ENCODE measurements at regions not wholly inside any gene's neighbourhood (a gene's known extent, or its start where the extent isn't known, plus 50 kb on each side); places are given as distances from the start of the nearest gene placed in this dataset.
A peak's percentile ranks its signal among the peaks of the same experiment; 100 is the strongest.

DNA sequence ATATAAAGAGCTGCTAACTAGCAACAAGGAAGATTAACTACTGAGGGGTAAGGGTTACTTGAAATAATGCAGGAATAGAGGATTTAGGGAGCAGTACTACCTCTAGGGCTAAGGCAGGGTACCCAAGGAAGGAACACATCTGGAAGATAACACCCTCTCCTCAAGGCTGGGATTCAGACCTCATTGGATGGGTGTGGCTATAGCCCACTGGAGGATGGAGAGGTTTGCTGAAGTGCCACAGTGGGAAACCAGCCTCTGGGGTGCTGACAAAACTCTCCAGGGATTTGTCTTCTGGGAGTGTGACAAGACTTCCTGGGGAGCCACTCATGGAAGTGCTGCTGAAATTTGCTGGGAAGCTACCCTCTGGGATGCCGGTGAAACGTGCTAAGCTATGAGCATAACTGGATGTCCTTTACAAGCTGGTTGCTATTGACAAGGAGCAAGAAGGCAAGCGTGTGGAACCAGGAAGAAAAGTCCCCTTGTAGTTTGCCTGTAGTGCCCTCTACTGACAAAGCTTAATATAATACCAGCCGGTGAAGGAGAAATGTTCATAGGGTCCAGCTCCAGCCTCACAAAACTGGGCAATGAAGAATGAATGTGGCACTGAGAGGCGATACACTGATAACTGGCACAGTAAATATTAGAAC is 122.8 kb upstream of the USP24 start:
- Histone ChIP-seq H3K4me1 (ENCODE audit: control insufficient read depth, insufficient read depth, low read length) (peaks cover 2% of the 10 kb centered on the region), H3K27ac (ENCODE audit: low read length) (no peak overlapping the region), H3K9me3 (ENCODE audit: control insufficient read depth, low read length) (no peaks in the 10 kb centered on the region), H3K27me3 (ENCODE audit: control insufficient read depth, insufficient read depth) (no peaks in the 10 kb centered on the region), H3K4me3 (ENCODE audit: low read length) (no peak overlapping the region)
- WGBS, result 47% methylated on average over 5 of the region's 5 CpGs
- no peak for DNase-seq
- ATAC-seq, result peak in 1 of 2 donors; percentile 42
- intact Hi-C loops (cut with DNase I), result no loop called here

DNA sequence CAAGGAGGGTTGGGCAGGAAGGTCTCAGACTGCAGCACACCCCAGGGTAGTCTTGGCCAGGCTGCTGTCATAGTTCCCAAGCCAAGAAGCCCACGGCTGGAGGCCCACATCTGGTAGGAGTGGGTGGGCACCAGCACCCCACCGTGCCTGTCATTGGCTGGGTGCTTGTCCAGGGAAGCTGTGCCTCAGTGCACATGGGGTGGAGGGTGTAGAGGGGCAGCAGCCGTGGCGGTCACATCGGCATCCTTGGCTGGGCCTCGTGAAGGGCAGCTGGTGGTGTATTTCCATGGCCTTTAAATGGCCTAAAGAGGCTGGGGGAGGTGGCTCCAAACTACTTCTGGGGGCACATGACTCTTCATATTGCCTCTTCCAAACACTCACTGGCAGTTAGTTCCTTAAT is 119.6 kb upstream of the USP24 start:
- ATAC-seq (no peak), DNase-seq (no peak)
- H3K27ac ChIP-seq (ENCODE audit: low read length), result no peak overlapping the region
- no peak overlapping the region for H3K4me3 ChIP-seq (ENCODE audit: low read length)
- H3K4me1 ChIP-seq (ENCODE audit: control insufficient read depth, insufficient read depth, low read length), result peaks cover 2% of the 10 kb centered on the region
- H3K9me3 ChIP-seq (ENCODE audit: control insufficient read depth, low read length), result no peaks in the 10 kb centered on the region
- WGBS, result 94% methylated on average over 6 of the region's 6 CpGs
- no peaks in the 10 kb centered on the region for H3K27me3 ChIP-seq (ENCODE audit: control insufficient read depth, insufficient read depth)
- intact Hi-C loops (cut with DNase I), result no loop called here

DNA sequence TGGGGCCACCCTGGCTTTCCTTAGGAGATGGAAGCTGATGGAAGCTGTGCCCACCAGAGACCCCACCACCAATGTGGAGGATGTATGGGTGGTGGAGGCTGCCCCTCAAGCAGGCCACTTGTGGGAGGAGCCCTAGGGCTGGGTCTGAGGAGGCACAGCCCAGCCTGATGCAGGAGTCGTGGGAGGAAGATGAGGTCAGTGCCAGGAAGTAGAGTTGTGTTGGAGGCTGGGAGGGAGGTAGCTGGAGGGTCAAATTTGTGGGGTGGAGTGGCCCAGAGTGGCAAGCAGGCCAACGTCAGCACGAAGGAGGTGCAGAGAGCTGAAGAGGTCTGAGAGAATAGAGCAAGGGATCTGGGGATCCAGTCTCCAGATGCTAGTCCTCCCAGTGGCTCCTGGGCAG is 119.0 kb upstream of the USP24 start:
- DNase-seq (no peak), ATAC-seq (peak in 1 of 2 donors; percentile 63)
- Histone ChIP-seq H3K9me3 (ENCODE audit: control insufficient read depth, low read length) (no peaks in the 10 kb centered on the region), H3K27me3 (ENCODE audit: control insufficient read depth, insufficient read depth) (no peaks in the 10 kb centered on the region), H3K4me1 (ENCODE audit: control insufficient read depth, insufficient read depth, low read length) (peaks cover 2% of the 10 kb centered on the region), H3K27ac (ENCODE audit: low read length) (no peak overlapping the region), H3K4me3 (ENCODE audit: low read length) (no peak overlapping the region)
- intact Hi-C loops (cut with DNase I), result no loop called here
- WGBS, result 52% methylated on average over 3 of the region's 3 CpGs

DNA sequence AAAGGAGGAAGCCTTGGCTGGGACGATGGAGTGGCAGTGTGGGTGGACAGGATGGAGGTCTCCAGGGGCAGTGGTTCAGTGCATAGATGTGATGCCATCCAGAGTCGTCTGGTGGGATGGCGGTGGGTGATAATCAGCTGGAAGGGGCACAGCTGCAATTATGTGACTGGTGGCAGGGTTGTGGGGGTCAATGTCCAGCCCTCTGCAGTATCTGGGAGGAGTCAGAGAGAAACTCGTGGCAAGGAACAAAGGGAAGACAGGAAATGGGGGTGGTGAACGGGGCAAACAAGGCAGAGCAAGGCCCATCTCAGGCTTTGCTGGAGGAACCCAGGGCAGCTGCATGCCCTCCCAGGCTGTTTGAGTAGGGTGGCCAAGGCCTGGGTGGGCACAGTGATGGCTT is 118.3 kb upstream of the USP24 start:
- WGBS, result 70% methylated on average over 5 of the region's 5 CpGs
- intact Hi-C loops (cut with DNase I), result no loop called here
- Histone ChIP-seq H3K27ac (ENCODE audit: low read length) (peak overlapping the region; percentile 48), H3K4me3 (ENCODE audit: low read length) (no peak overlapping the region), H3K27me3 (ENCODE audit: control insufficient read depth, insufficient read depth) (no peaks in the 10 kb centered on the region), H3K4me1 (ENCODE audit: control insufficient read depth, insufficient read depth, low read length) (peaks cover 2% of the 10 kb centered on the region), H3K9me3 (ENCODE audit: control insufficient read depth, low read length) (no peaks in the 10 kb centered on the region)
- no peak for DNase-seq
- ATAC-seq, result peak; percentile 6 to 18

DNA sequence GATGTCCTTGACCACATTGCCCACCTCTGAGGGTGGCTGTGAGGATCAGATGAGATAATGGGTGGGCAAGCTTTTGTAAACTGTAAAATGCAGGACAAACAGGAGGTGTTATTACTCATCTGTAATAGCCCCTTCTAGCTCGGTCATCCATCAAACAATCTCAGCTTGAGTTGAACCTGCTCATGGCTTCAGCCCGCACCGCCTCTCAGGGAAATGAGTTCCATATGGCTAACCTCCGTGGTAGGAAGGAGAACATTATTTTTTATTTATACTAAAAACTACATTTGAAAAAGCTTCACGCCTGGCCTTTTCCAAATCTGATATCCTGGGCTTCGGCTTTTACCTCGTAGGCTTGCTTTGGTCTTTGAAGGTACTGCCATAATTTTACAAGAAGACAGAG is 116.2 kb upstream of the USP24 start:
- no peak for DNase-seq
- H3K9me3 ChIP-seq (ENCODE audit: control insufficient read depth, low read length), result no peaks in the 10 kb centered on the region
- no peak for ATAC-seq
- H3K4me1 ChIP-seq (ENCODE audit: control insufficient read depth, insufficient read depth, low read length), result peaks cover 2% of the 10 kb centered on the region
- no peak overlapping the region for H3K4me3 ChIP-seq (ENCODE audit: low read length)
- intact Hi-C loops (cut with DNase I), result no loop called here
- no peak overlapping the region for H3K27ac ChIP-seq (ENCODE audit: low read length)
- WGBS, result 90% methylated on average over 7 of the region's 7 CpGs
- no peaks in the 10 kb centered on the region for H3K27me3 ChIP-seq (ENCODE audit: control insufficient read depth, insufficient read depth)

DNA sequence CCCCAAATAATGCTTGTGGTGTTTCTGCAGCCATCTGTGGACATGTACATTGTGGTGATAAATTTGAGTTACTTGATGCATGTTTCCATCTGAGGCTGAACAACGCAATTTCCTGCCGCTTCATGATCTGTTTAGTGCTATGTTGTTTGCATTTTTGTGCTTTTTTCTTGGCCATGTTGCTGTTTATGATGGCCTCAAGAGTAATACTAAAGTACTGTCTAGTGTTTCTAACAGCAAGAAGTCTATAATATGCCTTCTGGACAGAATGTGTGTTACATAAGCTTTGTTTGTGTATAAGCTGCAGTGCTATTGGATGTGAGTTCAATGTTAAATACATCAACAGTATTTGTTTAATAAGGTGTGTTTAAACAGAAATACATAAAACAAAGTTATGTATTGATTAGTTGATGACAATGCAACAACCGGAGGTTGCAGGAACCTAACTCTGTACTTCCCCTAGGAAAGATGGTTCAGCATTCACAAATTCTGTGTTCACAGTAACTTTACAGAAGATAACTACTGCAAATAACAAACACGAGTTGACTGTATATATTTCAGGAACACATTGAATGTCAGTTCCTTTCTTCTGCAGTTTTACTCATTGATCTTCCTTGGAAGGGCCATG is 114.8 kb upstream of the USP24 start:
- peaks cover 2% of the 10 kb centered on the region for H3K4me1 ChIP-seq (ENCODE audit: control insufficient read depth, insufficient read depth, low read length)
- no peaks in the 10 kb centered on the region for H3K9me3 ChIP-seq (ENCODE audit: control insufficient read depth, low read length)
- no peak overlapping the region for H3K4me3 ChIP-seq (ENCODE audit: low read length)
- no peak for ATAC-seq
- DNase-seq, result no peak
- WGBS, result 89% methylated on average over 4 of the region's 4 CpGs
- intact Hi-C loops (cut with DNase I), result no loop called here
- H3K27me3 ChIP-seq (ENCODE audit: control insufficient read depth, insufficient read depth), result no peaks in the 10 kb centered on the region
- no peak overlapping the region for H3K27ac ChIP-seq (ENCODE audit: low read length)

DNA sequence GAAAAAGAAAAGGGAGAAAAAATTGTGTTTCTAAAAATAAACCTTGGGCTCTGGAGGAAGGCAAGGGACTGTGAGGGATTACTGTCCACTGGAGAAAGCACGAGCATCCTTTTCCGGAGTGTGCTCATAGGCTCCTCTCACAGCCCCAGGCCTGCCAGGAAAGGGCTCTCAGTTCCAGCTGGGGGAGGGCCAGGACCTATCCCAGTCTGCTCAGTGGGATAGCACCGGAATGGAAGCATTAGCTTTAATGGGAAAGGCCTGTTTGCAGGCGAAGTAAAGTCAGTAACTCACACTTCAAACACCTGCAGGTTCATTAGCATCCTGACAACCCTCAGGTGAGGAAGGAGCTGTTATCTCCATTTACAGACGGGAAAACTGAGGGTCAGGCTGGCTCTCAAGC is 113.9 kb upstream of the USP24 start:
- ATAC-seq, result peak; percentile 81 to 86
- intact Hi-C loops (cut with DNase I), result no loop called here
- 41% methylated on average over 5 of the region's 5 CpGs for WGBS
- H3K27me3 ChIP-seq (ENCODE audit: control insufficient read depth, insufficient read depth), result no peaks in the 10 kb centered on the region
- peak; percentile 54 to 79 (median 74) for DNase-seq
- no peak overlapping the region for H3K4me3 ChIP-seq (ENCODE audit: low read length)
- no peak overlapping the region for H3K27ac ChIP-seq (ENCODE audit: low read length)
- H3K4me1 ChIP-seq (ENCODE audit: control insufficient read depth, insufficient read depth, low read length), result peaks cover 2% of the 10 kb centered on the region
- H3K9me3 ChIP-seq (ENCODE audit: control insufficient read depth, low read length), result no peaks in the 10 kb centered on the region

DNA sequence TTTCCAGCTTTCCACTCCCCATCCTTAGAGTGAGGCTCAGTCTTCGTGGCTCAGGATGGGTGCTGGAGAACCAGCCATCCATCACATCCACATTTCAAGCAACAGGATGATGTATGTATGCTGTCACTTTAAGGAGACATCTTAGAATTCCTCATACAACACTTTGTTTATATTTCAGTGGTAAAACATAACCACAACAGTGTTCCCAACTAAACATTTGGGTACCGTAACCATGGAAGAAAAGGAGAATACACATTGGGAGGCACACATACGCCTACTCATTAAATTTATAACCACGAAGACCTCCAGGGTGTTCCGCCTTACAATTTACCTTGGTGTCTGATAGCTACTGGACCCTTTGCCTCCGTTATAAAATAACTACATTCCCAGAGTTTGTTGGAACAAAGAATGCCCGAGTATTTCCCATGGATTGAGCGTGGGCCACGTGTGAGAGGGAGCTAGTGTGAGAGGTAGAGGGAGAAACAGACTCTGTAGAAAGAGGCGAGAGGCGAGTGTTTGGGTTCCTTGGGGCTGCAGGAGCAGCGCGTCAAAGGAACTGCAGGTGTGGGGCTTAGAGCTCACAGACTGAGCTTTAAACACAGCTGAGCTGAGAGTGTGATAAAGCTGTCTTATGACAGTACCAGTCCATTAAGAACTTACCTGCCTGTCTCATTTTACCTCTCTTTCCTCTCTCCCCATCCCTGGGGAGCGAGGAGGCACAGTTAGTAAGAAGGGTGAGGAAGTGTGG is 111.5 kb upstream of the USP24 start:
- 93% methylated on average over 14 of the region's 14 CpGs for WGBS
- no peaks in the 10 kb centered on the region for H3K9me3 ChIP-seq (ENCODE audit: control insufficient read depth, low read length)
- H3K4me1 ChIP-seq (ENCODE audit: control insufficient read depth, insufficient read depth, low read length), result no peaks in the 10 kb centered on the region
- no peak overlapping the region for H3K27ac ChIP-seq (ENCODE audit: low read length)
- no peak overlapping the region for H3K4me3 ChIP-seq (ENCODE audit: low read length)
- no peaks in the 10 kb centered on the region for H3K27me3 ChIP-seq (ENCODE audit: control insufficient read depth, insufficient read depth)
- no peak for ATAC-seq
- intact Hi-C loops (cut with DNase I), result no loop called here
- no peak for DNase-seq

DNA sequence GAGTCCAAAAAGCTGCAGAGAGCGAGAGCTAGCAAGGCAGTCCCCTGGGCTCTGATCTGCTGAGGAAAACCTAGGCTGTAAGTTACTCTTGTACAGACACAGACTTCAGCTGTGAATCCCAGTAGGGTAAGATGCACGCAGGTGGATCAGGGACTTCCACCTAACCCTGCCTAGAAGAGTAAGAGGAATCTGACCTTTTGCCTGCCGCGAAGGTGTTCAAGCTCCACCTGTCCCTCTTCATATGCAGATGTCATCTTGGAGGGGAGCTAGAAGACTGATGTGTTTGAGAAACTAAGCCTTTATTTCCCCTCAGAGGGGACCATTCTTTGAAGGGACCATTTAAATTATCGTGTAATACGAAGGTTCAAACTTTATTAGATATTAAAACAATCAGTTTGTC is 108.6 kb upstream of the USP24 start:
- no peaks in the 10 kb centered on the region for H3K27me3 ChIP-seq (ENCODE audit: control insufficient read depth, insufficient read depth)
- H3K4me3 ChIP-seq (ENCODE audit: low read length), result no peak overlapping the region
- no peak for DNase-seq
- H3K4me1 ChIP-seq (ENCODE audit: control insufficient read depth, insufficient read depth, low read length), result no peaks in the 10 kb centered on the region
- no peak overlapping the region for H3K27ac ChIP-seq (ENCODE audit: low read length)
- intact Hi-C loops (cut with DNase I), result no loop called here
- ATAC-seq, result no peak
- WGBS, result 90% methylated on average over 6 of the region's 6 CpGs
- H3K9me3 ChIP-seq (ENCODE audit: control insufficient read depth, low read length), result no peaks in the 10 kb centered on the region

DNA sequence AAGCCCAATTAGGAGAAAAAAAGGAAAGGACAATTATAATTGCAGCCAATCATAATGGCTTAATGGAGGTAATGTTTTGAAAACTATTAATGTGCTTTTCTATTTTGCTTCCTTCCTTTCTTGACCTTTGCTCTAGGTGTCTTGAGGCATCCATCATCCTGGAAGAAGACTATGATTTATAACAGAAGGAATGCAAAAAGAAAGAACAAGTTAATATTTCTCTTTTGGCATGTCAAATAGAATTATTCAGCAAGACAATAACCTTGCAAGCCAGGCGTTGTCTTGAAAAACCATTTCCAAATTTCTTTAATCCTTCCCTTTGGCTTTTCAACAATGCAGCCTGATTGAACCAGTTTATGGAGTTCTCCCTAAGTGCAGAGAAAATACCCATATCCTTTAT is 107.7 kb upstream of the USP24 start:
- no peak for DNase-seq
- Histone ChIP-seq H3K27me3 (ENCODE audit: control insufficient read depth, insufficient read depth) (no peaks in the 10 kb centered on the region), H3K4me3 (ENCODE audit: low read length) (no peak overlapping the region), H3K27ac (ENCODE audit: low read length) (no peak overlapping the region), H3K4me1 (ENCODE audit: control insufficient read depth, insufficient read depth, low read length) (peaks cover 2% of the 10 kb centered on the region), H3K9me3 (ENCODE audit: control insufficient read depth, low read length) (no peaks in the 10 kb centered on the region)
- no peak for ATAC-seq
- 78% methylated on average over 1 of the region's 1 CpG for WGBS
- intact Hi-C loops (cut with DNase I), result no loop called here

DNA sequence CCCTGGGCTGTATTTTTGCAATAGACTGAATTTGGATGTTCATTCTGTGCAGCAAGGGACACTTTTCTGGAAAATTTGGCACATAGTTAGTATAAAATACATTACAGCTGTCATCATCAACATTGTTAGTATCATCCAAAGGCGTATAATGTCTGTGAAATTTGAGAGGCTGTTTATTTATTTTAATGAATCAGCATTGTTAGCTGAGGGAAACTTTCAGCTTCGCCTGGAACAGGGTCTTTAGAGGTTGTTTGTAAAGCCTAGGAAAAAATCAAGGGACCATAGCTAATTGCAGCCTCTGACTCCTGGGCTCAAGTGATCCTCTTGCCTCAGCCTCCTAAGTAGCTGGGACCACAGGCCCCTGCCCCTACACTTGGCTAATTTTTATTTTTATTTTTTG is 106.8 kb upstream of the USP24 start:
- intact Hi-C loops (cut with DNase I), result no loop called here
- Histone ChIP-seq H3K27ac (ENCODE audit: low read length) (no peak overlapping the region), H3K4me1 (ENCODE audit: control insufficient read depth, insufficient read depth, low read length) (peaks cover 2% of the 10 kb centered on the region), H3K27me3 (ENCODE audit: control insufficient read depth, insufficient read depth) (no peaks in the 10 kb centered on the region), H3K9me3 (ENCODE audit: control insufficient read depth, low read length) (no peaks in the 10 kb centered on the region), H3K4me3 (ENCODE audit: low read length) (no peak overlapping the region)
- 60% methylated on average over 2 of the region's 2 CpGs for WGBS
- DNase-seq (no peak), ATAC-seq (no peak)

All from right cardiac atrium (tissue), 5 donors.